ENCODE measurements at regions not wholly inside any gene's neighbourhood (a gene's known extent, or its start where the extent isn't known, plus 50 kb on each side); places are given as distances from the start of the nearest gene placed in this dataset.

DNA sequence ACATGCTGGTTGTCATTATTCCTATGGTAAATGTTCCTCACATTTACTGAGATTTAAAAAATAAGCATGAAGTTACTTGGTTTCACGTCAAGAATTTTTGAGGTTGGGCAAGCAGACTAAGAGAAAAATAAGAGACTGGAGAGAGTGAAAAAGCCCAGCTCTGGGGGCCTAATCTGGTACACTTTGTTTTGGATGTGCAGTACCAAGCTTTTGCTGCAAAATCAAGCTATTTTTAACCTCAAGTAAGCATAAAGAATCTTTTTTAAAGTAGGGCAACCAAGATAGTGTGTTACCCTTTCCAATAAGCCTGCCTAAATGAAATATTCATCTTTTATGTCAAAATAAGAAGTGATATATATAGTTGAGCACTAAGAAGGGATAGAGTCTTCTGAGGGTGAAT lies 79.4 kb upstream of the ARHGAP20 start:
- TF ChIP-seq, protein P1, sequence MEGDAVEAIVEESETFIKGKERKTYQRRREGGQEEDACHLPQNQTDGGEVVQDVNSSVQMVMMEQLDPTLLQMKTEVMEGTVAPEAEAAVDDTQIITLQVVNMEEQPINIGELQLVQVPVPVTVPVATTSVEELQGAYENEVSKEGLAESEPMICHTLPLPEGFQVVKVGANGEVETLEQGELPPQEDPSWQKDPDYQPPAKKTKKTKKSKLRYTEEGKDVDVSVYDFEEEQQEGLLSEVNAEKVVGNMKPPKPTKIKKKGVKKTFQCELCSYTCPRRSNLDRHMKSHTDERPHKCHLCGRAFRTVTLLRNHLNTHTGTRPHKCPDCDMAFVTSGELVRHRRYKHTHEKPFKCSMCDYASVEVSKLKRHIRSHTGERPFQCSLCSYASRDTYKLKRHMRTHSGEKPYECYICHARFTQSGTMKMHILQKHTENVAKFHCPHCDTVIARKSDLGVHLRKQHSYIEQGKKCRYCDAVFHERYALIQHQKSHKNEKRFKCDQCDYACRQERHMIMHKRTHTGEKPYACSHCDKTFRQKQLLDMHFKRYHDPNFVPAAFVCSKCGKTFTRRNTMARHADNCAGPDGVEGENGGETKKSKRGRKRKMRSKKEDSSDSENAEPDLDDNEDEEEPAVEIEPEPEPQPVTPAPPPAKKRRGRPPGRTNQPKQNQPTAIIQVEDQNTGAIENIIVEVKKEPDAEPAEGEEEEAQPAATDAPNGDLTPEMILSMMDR (IDR thresholded peaks at IDR 0.05; ENCODE audit: insufficient read depth, low read length, poor library complexity, severe bottlenecking), result no peak
- H3K36me3 ChIP-seq (ENCODE audit: control insufficient read depth, insufficient read depth, low read length), result no peaks in the 10 kb centered on the region
- no peak overlapping the region for H3K4me3 ChIP-seq (replicated peaks; ENCODE audit: low read depth, low read length)
- H3K27me3 ChIP-seq (replicated peaks; ENCODE audit: control insufficient read depth, insufficient read depth, low read length), result no peaks in the 10 kb centered on the region
- no peak for DNase-seq (ENCODE audit: extremely low read depth, insufficient read length)

DNA sequence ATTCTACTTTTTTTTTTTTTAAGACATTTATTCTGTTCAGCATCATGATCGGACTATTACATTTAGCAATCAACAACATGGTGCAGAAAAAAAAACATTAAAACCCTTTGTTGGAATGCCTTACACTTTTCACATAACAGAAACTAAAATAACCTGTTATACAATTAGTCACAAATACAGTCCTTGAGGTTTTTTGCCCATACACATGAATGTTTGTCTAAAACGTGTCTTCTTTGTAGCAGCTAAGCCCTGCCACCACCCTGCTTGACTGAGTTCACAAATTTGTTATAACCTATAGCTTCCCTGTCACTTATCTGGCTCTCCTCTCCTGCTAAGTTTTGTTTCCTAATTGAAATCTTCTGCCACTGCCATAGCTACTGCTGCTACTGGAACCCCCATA lies 75.4 kb upstream of the ARHGAP20 start:
- TF ChIP-seq, protein P1 (IDR thresholded peaks at IDR 0.05; ENCODE audit: insufficient read depth, low read length, poor library complexity, severe bottlenecking), result no peak
- DNase-seq (ENCODE audit: extremely low read depth, insufficient read length), result no peak

DNA sequence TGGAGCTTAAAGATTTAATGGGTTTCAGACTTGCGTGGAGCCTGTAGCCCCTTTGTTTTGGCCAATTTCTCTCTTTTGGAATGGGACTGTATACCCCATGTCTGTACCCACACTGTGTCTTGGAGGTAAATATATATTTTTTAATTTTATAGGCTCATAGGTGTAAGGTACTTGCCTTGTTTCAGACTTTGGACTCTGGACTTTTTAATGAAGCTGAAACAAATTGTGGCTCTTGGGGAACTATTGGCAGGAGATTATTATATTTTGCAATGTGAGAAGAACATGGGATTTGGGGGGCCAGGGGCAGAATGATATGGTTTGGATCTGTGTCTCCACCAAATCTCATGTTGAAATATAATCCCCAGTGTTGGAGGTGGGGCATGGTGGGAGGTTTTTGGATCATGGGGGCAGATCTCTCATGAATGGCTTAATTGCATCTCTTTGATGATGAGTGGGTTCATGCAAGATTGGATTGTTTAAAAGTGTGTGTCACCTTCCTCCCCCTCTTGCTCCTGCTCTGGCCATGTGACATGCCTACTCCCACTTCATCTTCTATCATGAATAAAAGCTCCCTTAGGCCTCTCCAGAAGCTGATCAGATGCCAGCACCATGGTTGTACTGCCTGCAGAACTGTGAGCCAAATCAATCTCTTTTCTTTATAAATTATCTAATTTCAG lies 74.1 kb upstream of the ARHGAP20 start:
- no peaks in the 10 kb centered on the region for H3K36me3 ChIP-seq (ENCODE audit: control insufficient read depth, insufficient read depth, low read length)
- no peaks in the 10 kb centered on the region for H3K27me3 ChIP-seq (replicated peaks; ENCODE audit: control insufficient read depth, insufficient read depth, low read length)
- H3K4me3 ChIP-seq (replicated peaks; ENCODE audit: low read depth, low read length), result no peak overlapping the region
- no peak for DNase-seq (ENCODE audit: extremely low read depth, insufficient read length)
- TF ChIP-seq, protein P1 (IDR thresholded peaks at IDR 0.05; ENCODE audit: insufficient read depth, low read length, poor library complexity, severe bottlenecking), result no peak

More for the DNA sequence above, 75.4 kb upstream of the ARHGAP20 start:
- Histone ChIP-seq H3K36me3 (ENCODE audit: control insufficient read depth, insufficient read depth, low read length) (no peaks in the 10 kb centered on the region), H3K4me3 (replicated peaks; ENCODE audit: low read depth, low read length) (no peak overlapping the region), H3K27me3 (replicated peaks; ENCODE audit: control insufficient read depth, insufficient read depth, low read length) (no peaks in the 10 kb centered on the region)

DNA sequence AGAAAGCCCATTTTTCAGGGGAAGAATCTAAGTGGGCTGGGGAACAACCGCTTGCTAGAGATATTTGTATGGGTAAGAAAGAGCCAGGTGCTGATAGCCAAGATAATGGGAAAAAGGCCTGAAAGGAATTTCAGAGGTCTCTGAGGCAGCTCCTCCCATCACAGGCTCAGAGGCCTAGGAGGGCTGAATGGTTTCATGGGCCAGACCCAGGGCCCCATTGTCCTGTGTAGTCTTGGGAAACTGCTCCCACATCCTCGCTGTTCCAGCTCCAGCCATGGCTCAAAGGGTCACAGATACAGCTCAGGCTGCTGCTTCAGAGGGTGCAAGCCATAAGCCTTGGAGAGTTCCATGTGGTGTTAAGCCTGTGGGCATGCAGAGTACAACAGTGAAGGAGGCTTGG lies 73.2 kb upstream of the ARHGAP20 start:
- H3K27me3 ChIP-seq (replicated peaks; ENCODE audit: control insufficient read depth, insufficient read depth, low read length), result no peaks in the 10 kb centered on the region
- no peak overlapping the region for H3K4me3 ChIP-seq (replicated peaks; ENCODE audit: low read depth, low read length)
- TF ChIP-seq, protein P1 (IDR thresholded peaks at IDR 0.05; ENCODE audit: insufficient read depth, low read length, poor library complexity, severe bottlenecking), result no peak
- no peaks in the 10 kb centered on the region for H3K36me3 ChIP-seq (ENCODE audit: control insufficient read depth, insufficient read depth, low read length)
- no peak for DNase-seq (ENCODE audit: extremely low read depth, insufficient read length)

DNA sequence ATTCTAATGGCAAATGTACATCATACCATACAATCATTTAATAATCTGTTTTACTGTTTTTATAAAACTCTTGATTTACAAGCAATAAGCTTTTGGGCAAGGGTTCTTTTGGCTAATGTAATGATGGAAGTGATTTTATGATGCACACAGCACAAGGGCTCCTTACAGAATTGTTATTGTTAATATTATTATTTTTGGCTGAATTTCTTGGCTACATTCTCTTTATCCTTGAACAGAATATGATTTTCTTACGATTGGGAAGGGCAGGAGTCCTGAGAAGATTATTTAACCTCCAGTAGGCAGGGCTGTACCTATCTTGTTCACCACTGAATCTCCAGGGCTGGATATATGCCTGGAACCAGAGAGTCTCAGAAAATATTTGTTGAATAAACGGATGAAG lies 70.4 kb upstream of the ARHGAP20 start:
- TF ChIP-seq, protein P1 (IDR thresholded peaks at IDR 0.05; ENCODE audit: insufficient read depth, low read length, poor library complexity, severe bottlenecking), result no peak
- Histone ChIP-seq H3K27me3 (replicated peaks; ENCODE audit: control insufficient read depth, insufficient read depth, low read length) (no peaks in the 10 kb centered on the region), H3K4me3 (replicated peaks; ENCODE audit: low read depth, low read length) (no peak overlapping the region), H3K36me3 (ENCODE audit: control insufficient read depth, insufficient read depth, low read length) (no peaks in the 10 kb centered on the region)
- no peak for DNase-seq (ENCODE audit: extremely low read depth, insufficient read length)

DNA sequence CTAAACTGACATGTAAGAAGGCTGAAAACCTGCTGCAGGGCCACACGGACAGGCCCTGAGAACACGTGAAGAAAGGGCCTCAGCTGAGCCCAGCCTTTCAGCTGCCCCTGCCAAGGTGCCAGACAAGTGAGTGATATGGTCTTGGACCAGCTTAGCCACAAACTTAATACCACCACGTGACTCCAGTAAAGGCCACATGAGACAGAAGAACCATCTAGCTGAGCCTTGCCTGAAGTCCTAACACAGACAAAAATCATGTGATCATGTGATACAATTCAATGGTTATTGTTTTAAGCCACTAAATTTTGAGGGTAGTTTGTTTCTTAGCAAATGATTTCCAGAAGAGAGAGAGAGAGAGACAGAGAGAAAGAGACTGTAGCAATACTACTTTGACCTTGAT lies 66.9 kb upstream of the ARHGAP20 start:
- no peak overlapping the region for H3K4me3 ChIP-seq (replicated peaks; ENCODE audit: low read depth, low read length)
- no peaks in the 10 kb centered on the region for H3K27me3 ChIP-seq (replicated peaks; ENCODE audit: control insufficient read depth, insufficient read depth, low read length)
- TF ChIP-seq, protein P1 (IDR thresholded peaks at IDR 0.05; ENCODE audit: insufficient read depth, low read length, poor library complexity, severe bottlenecking), result no peak
- DNase-seq (ENCODE audit: extremely low read depth, insufficient read length), result no peak
- H3K36me3 ChIP-seq (ENCODE audit: control insufficient read depth, insufficient read depth, low read length), result no peaks in the 10 kb centered on the region
